Gastrocnemius medialis (tissue), 4 donors: ENCODE measurements at regions not wholly inside any gene's neighbourhood (a gene's known extent, or its start where the extent isn't known, plus 50 kb on each side); places are given as distances from the start of the nearest gene placed in this dataset.

Experiments used
- ATAC-seq, 2 donors: fragments of 150-250 bp; one replicate each; pipeline ENCODE4 v1.9.1; 2016
- DNase-seq, 2 donors: peaks; one replicate each; pipeline ENCODE4 v3.0.0-alpha.2; 2019
- H3K27ac ChIP-seq, 4 donors: fragments of 200-600 bp; sonication (generic); 1 replicate in 1 of 4; 2 replicates in 3 of 4; pipeline ENCODE4 v1.5.1; 2016 to 2018; ENCODE audit warnings: mild to moderate bottlenecking in 2 of 4, moderate library complexity in 1 of 4
- H3K27me3 ChIP-seq, 3 donors: fragments of 200-600 bp; sonication (generic) in 2 of 3; 1 replicate in 1 of 3; 2 replicates in 2 of 3; pipeline versions ENCODE4 v1.5.1 to v1.6.0; 2016 to 2019; ENCODE audit warnings: mild to moderate bottlenecking in 1 of 3, moderate library complexity in 1 of 3
- H3K36me3 ChIP-seq, 2 donors: fragments of 200-600 bp; sonication (generic) in 1 of 2; one replicate each; pipeline ENCODE4 v1.5.1; 2017 to 2018
- H3K4me1 ChIP-seq, 2 donors: fragments of 200-600 bp; sonication (generic) in 1 of 2; one replicate each; pipeline ENCODE4 v1.5.1; 2016 to 2017; ENCODE audit warnings: mild to moderate bottlenecking in 2 of 2
- H3K4me3 ChIP-seq, 4 donors: fragments of 200-600 bp; sonication (generic) in 3 of 4; 1 replicate in 1 of 4; 2 replicates in 3 of 4; pipeline ENCODE4 v1.5.1; 2016 to 2019; ENCODE audit warnings: mild to moderate bottlenecking in 2 of 4
- H3K9me3 ChIP-seq, 3 donors: fragments of 200-600 bp; sonication (generic) in 2 of 3; 1 replicate in 1 of 3; 2 replicates in 2 of 3; pipeline ENCODE4 v1.5.1; 2016 to 2019
- POLR2A ChIP-seq, 2 donors: fragments of 450-650 bp; IDR thresholded peaks; one replicate each; pipeline ENCODE4 v1.6.1; 2017; ENCODE audit warnings: antibody characterized with exemption in 2 of 2, mild to moderate bottlenecking in 2 of 2, moderate library complexity in 2 of 2
- in situ Hi-C, 4 donors: fragments of 200-750 bp; cut with MboI; loops; one replicate each; pipeline versions ENCODE4 v1.15.0 to v1.8.0; 2017; ENCODE audit warnings: low sequenced_read_pairs in 4 of 4
- intact Hi-C: fragments of 100-400 bp; cut with DNase I; formaldehyde crosslinking; loops from one replicate; pipeline ENCODE4 v1.15.1; 2023; ENCODE audit warnings: low total_unique reads
- TF ChIP-seq, protein P1 (sequence below), 5 experiments: fragments of 450-650 bp in 3 of 5; fragments of 200-600 bp in 2 of 5; sonication (generic) in 2 of 5; IDR thresholded peaks in 4 of 5; conservative IDR thresholded peaks in 1 of 5; 1 replicate in 4 of 5; 2 replicates in 1 of 5; pipeline ENCODE4 v1.5.1; 2016 to 2019; ENCODE audit warnings: antibody characterized with exemption in 5 of 5, mild to moderate bottlenecking in 3 of 5, moderate library complexity in 3 of 5

DNA sequence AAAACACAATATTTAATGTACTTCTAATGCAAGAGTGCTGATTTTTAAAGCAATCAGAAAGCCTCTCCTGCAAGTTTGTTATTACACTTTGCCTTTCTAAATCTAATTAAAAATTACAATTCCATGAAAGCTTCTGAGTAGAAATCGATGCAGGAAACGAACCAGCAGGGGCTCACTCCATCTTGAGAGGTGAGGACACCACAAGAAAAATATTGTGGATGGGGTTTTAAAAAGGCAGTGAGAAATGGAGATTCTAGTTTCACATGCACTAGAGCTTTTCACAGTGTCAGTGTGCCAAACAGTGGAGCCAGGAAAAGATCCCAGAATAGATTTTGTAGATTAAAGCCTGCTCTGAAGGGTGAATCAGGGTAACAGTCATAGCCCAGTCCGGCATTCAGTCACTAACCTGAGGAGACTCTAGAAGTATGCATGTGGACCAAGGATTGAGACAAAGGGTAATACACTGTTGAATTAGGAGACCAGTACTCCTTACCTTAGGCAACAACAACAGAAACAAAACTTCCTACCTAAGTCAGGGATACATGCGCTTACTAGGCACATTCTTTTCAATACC, 362.3 kb downstream of the NAF1 start:
- Histone ChIP-seq H3K4me1 (no peaks in the 10 kb centered on the region), H3K36me3 (no peaks in the 10 kb centered on the region), H3K27ac (no peak overlapping the region), H3K4me3 (no peak overlapping the region), H3K9me3 (no peaks in the 10 kb centered on the region), H3K27me3 (no peaks in the 10 kb centered on the region)
- TF ChIP-seq POLR2A (IDR thresholded peaks at IDR 0.05): no peak
- DNase-seq: no peak
- in situ Hi-C loops (no loop called here), intact Hi-C loops (no loop called here)
- no peak for ATAC-seq

DNA sequence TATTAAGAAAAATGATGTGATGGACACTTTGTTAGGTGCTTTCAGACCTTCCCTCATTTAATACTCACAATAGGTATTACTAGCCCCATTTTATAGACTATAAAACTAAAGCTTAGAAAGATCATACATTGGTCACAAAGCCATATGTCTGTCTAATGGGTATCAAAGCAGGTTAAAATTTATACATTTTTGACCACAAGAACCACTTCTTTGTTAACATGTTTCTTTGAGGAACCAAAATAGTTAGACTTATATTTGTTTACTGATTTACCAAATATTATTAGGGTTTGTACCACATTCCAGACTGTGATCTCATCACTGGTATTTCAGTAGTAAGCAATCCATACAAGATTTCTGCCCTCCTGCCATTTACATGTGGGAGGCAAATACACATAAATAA, 363.3 kb downstream of the NAF1 start:
- Histone ChIP-seq H3K27me3 (no peaks in the 10 kb centered on the region), H3K27ac (no peak overlapping the region), H3K9me3 (no peaks in the 10 kb centered on the region), H3K36me3 (no peaks in the 10 kb centered on the region), H3K4me1 (no peaks in the 10 kb centered on the region), H3K4me3 (no peak overlapping the region)
- in situ Hi-C loops (no loop called here), intact Hi-C loops (no loop called here)
- DNase-seq: no peak
- TF ChIP-seq POLR2A (IDR thresholded peaks at IDR 0.05): no peak
- TF ChIP-seq, protein P1, sequence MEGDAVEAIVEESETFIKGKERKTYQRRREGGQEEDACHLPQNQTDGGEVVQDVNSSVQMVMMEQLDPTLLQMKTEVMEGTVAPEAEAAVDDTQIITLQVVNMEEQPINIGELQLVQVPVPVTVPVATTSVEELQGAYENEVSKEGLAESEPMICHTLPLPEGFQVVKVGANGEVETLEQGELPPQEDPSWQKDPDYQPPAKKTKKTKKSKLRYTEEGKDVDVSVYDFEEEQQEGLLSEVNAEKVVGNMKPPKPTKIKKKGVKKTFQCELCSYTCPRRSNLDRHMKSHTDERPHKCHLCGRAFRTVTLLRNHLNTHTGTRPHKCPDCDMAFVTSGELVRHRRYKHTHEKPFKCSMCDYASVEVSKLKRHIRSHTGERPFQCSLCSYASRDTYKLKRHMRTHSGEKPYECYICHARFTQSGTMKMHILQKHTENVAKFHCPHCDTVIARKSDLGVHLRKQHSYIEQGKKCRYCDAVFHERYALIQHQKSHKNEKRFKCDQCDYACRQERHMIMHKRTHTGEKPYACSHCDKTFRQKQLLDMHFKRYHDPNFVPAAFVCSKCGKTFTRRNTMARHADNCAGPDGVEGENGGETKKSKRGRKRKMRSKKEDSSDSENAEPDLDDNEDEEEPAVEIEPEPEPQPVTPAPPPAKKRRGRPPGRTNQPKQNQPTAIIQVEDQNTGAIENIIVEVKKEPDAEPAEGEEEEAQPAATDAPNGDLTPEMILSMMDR (IDR thresholded peaks at IDR 0.05 in 4 of 5, conservative IDR thresholded peaks at IDR 0.05 in 1 of 5): no peak
- no peak for ATAC-seq

DNA sequence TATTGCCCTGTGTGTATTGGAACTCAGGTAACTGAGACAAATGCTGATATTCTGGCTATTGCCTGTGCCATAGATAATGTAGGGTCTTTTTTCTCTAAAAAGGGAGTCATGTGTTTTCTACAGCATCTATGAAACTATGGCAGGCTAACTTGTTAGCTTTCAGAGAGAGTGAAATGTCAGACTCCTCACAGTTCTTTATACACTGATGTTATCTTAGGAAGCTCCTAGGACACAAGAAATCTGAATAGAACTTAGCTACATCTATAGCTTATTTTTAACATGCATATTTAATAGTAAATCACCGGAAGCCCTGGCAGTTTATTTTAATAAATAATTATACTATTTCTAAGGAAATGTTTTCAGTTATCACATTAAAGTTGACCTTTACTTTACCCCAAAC, 369.6 kb downstream of the NAF1 start:
- DNase-seq: no peak
- no peak for ATAC-seq
- no peak for TF ChIP-seq POLR2A (IDR thresholded peaks at IDR 0.05)
- TF ChIP-seq, protein P1 (IDR thresholded peaks at IDR 0.05 in 4 of 5, conservative IDR thresholded peaks at IDR 0.05 in 1 of 5): no peak

DNA sequence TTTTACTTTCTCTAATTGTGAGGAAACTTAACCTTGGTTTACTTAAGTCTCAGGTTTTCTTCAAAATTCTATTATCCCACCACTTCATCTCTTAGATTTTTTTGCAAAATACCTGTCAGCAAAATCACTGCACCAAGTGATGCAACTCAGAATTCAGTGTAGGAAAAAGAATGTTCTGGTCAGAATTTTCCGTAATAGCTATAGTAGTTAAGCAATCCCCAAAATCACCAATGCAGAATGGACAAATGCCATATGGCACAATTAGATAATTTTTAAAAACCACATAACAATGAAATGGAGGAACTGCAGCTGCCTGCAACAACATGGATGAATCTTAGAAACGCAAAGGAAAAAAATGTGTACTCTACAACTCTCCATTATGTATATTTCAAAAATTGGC, 373.1 kb downstream of the NAF1 start:
- DNase-seq: no peak
- H3K4me3 ChIP-seq: no peak overlapping the region
- H3K27me3 ChIP-seq: no peaks in the 10 kb centered on the region
- H3K4me1 ChIP-seq: no peaks in the 10 kb centered on the region
- no peaks in the 10 kb centered on the region for H3K36me3 ChIP-seq
- intact Hi-C loops (no loop called here), in situ Hi-C loops (no loop called here)
- no peak overlapping the region for H3K27ac ChIP-seq
- no peaks in the 10 kb centered on the region for H3K9me3 ChIP-seq
- TF ChIP-seq POLR2A (IDR thresholded peaks at IDR 0.05): no peak
- TF ChIP-seq, protein P1 (IDR thresholded peaks at IDR 0.05 in 4 of 5, conservative IDR thresholded peaks at IDR 0.05 in 1 of 5): no peak
- ATAC-seq: no peak

More for the DNA sequence above, 369.6 kb downstream of the NAF1 start:
- in situ Hi-C loops (no loop called here), intact Hi-C loops (no loop called here)
- no peaks in the 10 kb centered on the region for H3K9me3 ChIP-seq
- H3K4me3 ChIP-seq: no peak overlapping the region
- H3K27ac ChIP-seq: no peak overlapping the region
- H3K36me3 ChIP-seq: no peaks in the 10 kb centered on the region
- no peaks in the 10 kb centered on the region for H3K4me1 ChIP-seq
- H3K27me3 ChIP-seq: no peaks in the 10 kb centered on the region

DNA sequence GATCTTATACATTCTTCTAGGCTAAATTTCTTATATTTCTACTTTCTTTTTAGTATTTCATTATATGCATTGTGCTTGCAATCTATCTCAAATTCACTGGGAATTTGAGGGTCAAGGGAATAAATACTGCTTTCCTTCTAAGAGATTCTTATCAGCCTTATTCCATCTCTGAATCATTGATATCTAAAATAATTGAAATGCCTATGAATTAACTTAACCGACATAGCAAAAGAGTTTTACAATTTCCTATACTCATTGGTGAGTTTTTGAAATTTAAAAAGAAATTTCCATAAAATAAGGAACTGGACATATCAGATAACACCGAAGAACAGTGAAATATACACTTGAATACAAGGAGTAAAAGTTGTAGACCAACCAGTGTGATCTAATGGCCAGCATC, 373.7 kb downstream of the NAF1 start:
- H3K27ac ChIP-seq: no peak overlapping the region
- TF ChIP-seq, protein P1 (IDR thresholded peaks at IDR 0.05 in 4 of 5, conservative IDR thresholded peaks at IDR 0.05 in 1 of 5): no peak
- no peak for TF ChIP-seq POLR2A (IDR thresholded peaks at IDR 0.05)
- H3K4me1 ChIP-seq: no peaks in the 10 kb centered on the region
- no peaks in the 10 kb centered on the region for H3K9me3 ChIP-seq
- H3K36me3 ChIP-seq: no peaks in the 10 kb centered on the region
- DNase-seq (no peak), ATAC-seq (no peak)
- no peak overlapping the region for H3K4me3 ChIP-seq
- intact Hi-C loops (no loop called here), in situ Hi-C loops (no loop called here)
- no peaks in the 10 kb centered on the region for H3K27me3 ChIP-seq
